NCI-H2029 treated with DMSO at 0.1 percent for 48 hours (cell line): ENCODE measurements at regions not wholly inside any gene's neighbourhood (a gene's known extent, or its start where the extent isn't known, plus 50 kb on each side); places are given as distances from the start of the nearest gene placed in this dataset.

ENCODE experiments used
- DNase-seq: peaks from one replicate; lab custom pipeline; 2025; lab: John Stamatoyannopoulos, UW

DNA sequence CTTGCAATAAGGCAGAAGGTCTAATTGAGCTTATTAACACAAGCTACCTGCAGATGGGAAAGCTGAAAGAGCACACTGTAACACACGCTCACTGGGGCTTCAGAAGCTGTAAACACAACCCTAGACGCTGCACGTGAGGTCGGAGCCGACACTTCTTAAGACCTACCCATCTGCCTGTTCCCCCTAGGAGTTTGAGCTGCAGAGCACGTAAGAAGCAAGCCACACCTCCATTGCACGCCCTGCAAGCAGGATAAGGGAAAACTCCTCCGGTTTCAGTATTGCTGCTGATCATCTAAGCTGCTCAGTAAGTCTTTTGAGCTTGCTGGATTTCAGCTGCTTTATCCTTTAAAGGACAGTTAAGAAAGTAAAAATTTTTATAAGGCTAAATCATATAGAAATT is 244.0 kb upstream of the ZWINT start:
- no peak for DNase-seq

- no peak for DNase-seq
These were observed 243.6 kb upstream of the ZWINT start for GRCh38 chr10:56604624-56605023.

DNA sequence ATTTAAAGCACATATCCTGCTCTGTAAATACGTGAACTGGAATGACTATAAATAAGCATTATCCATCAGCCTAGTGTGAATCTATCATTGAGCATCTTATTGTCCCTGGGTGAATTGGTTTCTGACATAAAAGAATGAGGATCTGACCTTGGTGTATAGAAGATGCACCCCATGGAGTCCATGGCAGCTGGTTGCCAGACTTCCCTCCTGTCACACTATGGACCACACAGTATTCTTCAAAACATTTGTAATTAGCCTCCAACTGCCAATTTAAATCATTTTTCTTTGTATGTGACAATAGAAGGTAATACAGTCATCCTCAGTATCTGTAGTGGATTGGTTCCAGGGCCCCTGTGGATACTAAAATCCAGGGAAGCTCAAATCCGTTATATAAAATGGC is 238.1 kb upstream of the ZWINT start:
- DNase-seq: no peak

DNA sequence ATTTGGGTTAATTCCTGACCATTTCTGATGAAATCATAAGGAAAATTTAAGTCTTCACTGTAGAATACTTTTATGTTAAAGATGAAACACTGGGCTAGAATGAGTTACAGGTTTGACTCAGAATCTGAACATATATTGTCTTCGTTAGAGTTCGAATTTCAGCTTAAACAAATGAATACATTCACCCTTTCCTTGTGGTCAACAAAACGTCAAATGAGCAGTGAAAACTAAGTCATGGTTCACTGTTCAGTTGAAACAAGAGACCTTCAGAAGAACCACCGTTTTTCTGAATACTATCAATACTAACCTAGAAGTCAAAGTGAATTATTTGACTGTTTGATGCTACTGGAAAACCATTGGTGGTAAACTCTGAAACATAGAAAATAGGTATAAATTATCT is 235.2 kb upstream of the ZWINT start:
- DNase-seq: no peak

GRCh38 chr10:56593120-56593519 is 232.1 kb upstream of the ZWINT start:
- DNase-seq: no peak

- no peak for DNase-seq
These were observed 225.4 kb upstream of the ZWINT start for GRCh38 chr10:56586461-56586891.

DNA sequence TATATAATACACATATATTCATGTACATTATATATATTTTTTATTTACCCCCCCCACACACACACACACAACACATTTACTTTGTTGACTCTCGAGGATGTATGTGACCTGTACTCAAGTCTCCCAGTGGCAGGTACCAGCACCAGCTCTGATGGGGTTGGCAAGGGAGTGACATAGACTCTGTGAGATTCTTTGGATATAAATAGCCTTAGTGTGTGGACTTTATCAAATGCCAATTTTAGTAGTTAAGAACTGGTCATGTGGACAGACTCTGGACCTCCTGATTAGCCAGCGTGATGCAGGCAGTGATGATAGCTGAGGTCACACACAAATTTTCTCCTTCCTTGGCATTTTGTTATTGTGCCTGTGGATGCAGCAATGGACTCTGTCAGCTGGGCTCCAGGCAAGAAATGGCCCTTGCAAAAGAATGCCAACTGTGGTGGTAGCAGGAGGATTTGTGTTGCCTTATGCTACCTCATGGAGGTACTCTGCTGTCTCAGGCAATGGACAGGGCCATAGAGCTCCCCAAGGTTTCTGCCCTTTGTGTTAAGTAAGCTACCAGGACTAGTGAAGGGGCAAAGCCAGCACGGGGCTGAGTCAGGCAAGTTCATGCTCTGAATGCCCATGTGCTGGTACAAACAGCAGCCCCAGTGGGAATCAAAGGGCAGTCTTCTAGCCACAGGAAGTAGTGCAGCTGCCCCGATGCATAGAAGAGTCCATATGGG is 224.6 kb upstream of the ZWINT start:
- no peak for DNase-seq

DNA sequence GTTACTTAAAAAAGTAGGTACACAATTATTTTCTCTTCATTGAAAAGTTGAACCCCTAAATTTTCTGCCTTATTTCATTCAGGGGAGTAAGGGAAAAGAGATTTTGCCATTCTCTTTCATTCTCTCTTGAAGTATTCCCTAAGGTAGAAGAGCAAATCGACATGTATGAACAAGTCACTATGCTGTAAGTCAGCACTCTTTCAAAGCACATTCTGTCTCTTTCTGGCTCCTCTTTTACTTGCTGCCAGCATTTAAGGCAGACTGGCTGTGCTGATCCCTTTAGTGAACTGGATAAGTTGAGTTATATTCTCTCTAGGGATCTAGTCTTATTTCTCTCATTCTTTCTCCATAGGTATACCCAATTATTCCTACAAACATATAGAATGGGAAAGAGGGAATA is 222.3 kb upstream of the ZWINT start:
- DNase-seq: no peak

DNA sequence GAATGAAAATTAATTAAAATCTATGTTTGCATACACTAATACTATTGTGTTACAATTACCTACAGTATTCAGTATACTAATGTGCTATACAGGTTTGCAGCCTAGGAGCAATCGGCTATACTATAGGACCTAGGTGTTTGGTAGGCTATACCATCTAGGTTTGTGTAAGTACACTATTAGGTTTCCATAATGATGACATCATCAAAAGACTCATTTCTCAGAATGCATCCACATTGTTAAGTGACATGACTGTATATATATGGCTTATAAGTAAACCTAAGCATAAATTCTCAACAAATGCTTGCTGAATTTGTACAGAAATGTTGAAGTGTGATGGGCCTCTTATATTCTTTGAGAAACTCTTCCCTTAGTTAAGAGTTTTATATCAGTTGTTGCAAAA is 206.5 kb upstream of the ZWINT start:
- DNase-seq: no peak

- no peak for DNase-seq
These were observed 200.3 kb upstream of the ZWINT start for GRCh38 chr10:56561336-56561735.

- DNase-seq: no peak
These were observed 190.0 kb upstream of the ZWINT start for GRCh38 chr10:56551037-56551436.

- no peak for DNase-seq
These were observed 186.1 kb upstream of the ZWINT start for GRCh38 chr10:56547163-56547562.

- DNase-seq: no peak
These were observed 176.9 kb upstream of the ZWINT start for GRCh38 chr10:56537984-56538383.

DNA sequence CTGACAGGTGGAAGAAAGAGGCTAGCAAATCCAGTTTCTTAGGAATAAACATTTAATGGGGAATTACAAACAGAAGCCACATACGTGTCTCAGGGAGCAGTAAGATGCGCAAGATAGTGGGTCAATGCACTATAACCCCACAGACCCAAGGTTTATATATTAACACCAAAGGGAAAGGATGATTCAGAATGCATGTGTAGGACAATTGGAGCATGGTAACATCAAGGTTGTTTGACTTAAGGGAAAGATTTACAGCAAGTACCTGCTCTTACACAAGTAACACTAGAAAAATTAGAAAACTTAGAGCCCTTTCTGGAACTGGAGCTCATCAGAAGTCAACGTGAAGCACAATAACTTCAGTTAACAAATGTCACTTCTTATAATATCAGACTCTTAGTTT is 161.1 kb upstream of the ZWINT start:
- no peak for DNase-seq

DNA sequence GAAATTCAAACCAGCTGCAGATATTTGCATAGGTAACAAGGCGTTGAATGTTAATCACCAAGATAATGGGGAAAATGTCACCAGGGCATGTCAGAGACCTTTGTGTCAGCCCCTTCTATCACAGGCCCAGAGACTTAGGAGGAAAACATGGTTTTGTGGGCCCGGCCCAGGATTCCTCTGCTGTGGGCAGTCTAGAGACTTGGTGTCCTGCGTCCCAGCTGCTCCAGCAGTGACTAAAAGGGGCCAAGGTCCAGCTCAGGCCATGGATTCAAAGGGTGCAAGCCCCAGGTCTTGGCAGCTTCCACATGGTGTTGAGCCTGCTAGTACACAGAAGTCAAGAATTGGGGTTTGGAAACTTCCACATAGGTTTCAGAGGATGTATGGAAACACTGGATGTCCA is 147.5 kb upstream of the ZWINT start:
- DNase-seq: no peak

- no peak for DNase-seq
These were observed 146.0 kb upstream of the ZWINT start for GRCh38 chr10:56507033-56507432.

DNA sequence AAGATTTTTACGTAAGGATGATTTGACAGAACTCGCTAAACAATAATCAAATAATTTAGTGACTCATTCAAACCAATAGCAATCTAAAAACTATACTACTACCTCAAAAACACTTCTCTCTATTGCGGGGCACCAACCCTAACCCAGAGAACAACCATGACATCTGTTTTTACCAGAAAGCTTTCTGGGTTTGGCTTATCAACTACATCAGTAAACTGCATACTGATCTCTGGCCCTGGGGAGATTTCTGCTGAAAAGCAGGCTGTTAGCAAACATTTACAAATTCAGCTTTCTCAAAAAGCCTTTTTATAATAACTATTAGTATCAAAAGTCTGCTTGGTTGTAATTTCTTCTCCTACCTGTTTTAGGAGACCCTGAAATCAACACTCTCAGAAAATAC is 144.5 kb upstream of the ZWINT start:
- no peak for DNase-seq

GRCh38 chr10:56496186-56496486 is 135.1 kb upstream of the ZWINT start:
- no peak for DNase-seq

DNA sequence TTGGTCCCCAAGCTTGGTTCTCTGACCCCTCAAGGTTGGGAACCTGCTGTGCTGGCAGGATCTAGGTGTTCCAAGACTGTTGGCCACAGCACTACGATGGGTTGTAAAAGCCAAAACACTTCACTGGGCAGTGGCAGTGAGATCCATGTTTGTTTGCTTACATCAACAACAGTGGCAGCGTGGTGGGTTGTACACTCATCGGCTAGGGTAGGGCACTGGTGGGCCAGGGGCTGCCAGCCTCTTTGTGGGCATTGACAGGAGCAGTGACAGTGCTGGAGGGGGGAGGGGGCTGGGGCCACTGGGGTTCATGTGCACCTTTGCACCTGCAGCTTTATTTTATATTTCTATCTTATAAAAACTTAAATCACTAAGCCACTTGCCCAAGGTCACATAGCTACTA is 126.7 kb upstream of the ZWINT start:
- no peak for DNase-seq

GRCh38 chr10:56481521-56482091 is 120.5 kb upstream of the ZWINT start:
- no peak for DNase-seq

DNA sequence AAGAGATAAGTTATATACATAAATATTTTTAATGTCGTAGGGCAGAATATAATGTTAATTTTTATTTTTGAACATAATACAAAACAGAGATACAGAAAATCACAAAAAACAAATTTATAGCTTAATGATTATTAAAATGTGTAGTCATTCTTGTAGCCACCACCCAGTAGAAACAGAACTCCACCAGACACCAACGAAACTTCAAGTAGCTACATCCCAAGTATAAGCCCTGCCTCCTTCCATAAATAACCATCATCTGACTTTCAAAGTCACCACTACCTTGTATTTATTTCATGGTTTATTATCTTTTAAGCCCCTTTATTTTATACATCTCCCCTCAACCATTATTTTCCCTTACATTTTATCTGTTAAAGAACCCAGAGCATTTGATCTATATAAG is 111.9 kb upstream of the ZWINT start:
- no peak for DNase-seq

DNA sequence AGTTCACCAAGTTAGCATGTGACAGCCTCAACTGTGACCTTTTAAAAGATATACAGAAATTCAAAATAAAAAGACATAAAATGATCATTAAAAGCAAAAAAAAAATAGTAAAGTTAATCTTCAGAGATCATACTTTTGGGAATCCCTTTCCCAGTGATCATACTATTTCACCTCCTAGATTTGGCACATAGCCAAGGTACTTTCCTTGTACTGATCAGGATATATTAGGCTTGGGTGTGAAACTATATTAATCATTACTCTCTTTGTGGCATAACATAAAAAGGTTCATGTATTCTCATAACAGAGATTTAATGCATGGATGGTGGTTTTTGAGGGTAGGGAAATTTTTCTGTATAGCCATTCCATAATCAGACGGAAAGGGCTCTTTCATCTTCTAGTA is 109.6 kb upstream of the ZWINT start:
- no peak for DNase-seq

- no peak for DNase-seq
These were observed 108.4 kb upstream of the ZWINT start for GRCh38 chr10:56469482-56469881.

- no peak for DNase-seq
These were observed 104.9 kb upstream of the ZWINT start for GRCh38 chr10:56466005-56466404.
